MV-4-11 (cell line): ENCODE measurements at regions not wholly inside any gene's neighbourhood (a gene's known extent, or its start where the extent isn't known, plus 50 kb on each side); places are given as distances from the start of the nearest gene placed in this dataset.

Source experiments
- DNase-seq: peaks from one replicate; lab custom pipeline; 2025; lab: John Stamatoyannopoulos, UW

- DNase-seq = peak; percentile 58
These were observed 452.0 kb downstream of the ARL4A start for GRCh38 chr7:13139436-13139835.

DNA sequence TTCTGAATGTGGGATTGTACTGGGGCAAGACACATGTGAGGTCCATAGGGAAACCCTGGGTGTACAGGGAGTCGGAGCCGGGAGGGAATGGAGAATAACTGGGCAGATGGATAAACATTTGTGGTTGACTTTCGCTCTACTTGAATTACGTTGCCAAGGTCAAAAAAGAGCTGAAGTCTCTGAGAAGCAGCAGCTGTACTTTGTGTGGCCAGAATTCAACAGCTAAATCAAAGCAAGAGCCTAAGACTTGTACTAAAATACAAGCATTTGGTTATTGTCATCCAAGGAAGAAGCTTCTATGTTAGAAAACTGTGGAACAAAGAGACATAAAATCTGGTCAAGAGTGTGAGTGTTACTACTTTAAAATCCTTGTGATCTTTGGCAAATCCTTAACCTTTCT is 457.2 kb downstream of the ARL4A start:
- DNase-seq = no peak

- DNase-seq = no peak
These were observed 461.1 kb downstream of the ARL4A start for GRCh38 chr7:13148548-13148947.

- DNase-seq = peak; percentile 61
These were observed 464.5 kb downstream of the ARL4A start for GRCh38 chr7:13151978-13152377.

- DNase-seq = no peak
These were observed 465.3 kb downstream of the ARL4A start for GRCh38 chr7:13152755-13153154.

DNA sequence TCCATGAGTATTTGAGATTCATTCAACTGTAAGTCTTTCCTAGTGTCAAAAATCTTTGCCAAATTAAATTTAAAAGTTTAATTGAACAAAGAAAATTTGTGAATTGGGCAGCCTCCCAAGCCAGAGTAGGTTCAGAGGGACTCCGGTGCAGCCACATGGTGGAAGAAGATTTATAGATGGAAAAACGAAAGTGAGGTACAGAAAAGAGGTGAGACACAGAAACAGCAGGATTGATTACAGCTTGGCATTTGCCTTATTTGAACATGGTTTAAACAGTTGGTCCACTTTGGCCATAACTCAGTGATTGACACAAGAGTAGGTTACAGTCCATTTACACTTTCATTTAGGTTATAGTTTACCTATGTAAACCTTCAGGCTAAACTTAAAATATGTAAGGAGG is 465.8 kb downstream of the ARL4A start:
- no peak for DNase-seq

DNA sequence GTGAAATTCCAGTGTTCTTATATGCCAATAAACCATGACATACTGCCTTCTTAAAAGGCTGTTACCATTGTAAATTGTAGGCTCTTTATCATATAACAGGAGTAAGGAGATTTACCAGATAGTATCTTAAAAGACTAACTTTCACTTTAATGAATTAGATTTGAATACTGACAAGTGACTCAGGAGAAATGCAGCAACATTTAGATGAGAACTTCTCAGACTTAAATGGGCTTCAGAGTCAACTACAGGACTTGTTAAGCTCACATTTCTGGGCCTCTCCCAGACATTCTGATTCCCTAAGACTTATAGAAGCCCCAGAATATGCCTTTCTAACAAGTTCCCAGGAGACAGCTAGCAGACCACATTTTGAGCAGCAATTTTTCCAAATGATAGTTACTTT is 466.3 kb downstream of the ARL4A start:
- DNase-seq = no peak

GRCh38 chr7:13155188-13155587 is 467.8 kb downstream of the ARL4A start:
- no peak for DNase-seq

DNA sequence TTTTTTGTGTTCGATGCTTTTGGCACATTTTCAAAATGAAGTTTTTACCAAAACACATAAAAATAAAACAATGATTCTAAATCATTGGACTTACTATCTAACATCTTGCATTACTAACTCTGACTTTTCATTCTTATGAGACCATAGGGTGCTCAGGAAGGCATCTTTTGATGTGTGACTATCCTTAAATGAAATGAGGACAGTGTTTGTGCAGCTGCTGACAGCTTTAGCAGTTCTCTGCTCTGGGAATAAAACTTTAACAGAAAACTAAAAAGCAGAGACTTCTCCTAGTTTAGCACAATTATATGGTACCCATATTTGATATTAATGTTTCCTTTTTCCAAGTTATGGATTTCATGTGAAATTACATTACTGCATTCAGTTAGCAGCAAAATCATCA is 471.6 kb downstream of the ARL4A start:
- no peak for DNase-seq

- peak; percentile 1 for DNase-seq
These were observed 472.2 kb downstream of the ARL4A start for GRCh38 chr7:13159467-13160184.

DNA sequence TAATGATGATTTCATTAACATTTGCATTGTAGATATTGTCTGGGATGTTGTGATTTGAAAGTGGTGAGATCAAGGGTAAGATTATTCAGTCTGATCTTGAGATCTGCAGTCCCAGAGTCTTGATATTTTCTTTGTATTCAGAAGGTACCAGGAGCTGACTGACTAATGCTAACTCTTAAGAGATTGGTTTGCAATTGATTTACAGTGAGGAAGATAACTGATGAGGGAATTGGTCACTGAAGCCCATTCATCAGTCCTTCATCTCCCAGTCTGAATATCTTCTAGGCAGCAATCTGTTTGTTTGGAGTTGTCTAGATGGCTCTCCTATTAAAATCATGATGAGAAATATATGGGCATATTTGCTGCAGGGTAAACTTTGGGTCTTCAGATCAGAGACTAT is 473.7 kb downstream of the ARL4A start:
- no peak for DNase-seq

DNA sequence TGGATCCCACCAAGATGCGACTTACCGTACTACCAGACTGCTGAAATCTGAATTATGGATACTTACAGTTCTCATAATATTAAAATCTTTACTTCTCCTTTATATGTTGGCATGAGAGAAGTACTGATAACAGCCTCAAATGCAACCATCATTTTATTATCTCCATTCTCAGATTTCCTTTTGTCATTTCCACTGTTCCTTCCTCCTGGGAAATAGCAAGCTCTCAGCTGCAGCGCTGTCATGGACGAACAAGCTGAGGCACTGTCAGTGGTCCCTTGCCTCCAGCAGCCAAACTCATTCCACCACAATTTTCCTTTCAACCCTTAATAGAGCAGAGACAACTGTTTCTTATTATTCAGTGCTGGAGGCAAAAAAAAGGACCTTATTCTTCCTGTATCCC is 478.4 kb downstream of the ARL4A start:
- DNase-seq = no peak

GRCh38 chr7:13166801-13167200 is 479.4 kb downstream of the ARL4A start:
- DNase-seq = no peak

GRCh38 chr7:13169356-13169755 is 481.9 kb downstream of the ARL4A start:
- DNase-seq = no peak

GRCh38 chr7:13174991-13175390 is 487.6 kb downstream of the ARL4A start:
- no peak for DNase-seq

- DNase-seq = peak; percentile 2
These were observed 491.7 kb downstream of the ARL4A start for GRCh38 chr7:13179011-13179582.

GRCh38 chr7:13179775-13180523 is 492.5 kb downstream of the ARL4A start:
- DNase-seq = no peak

DNA sequence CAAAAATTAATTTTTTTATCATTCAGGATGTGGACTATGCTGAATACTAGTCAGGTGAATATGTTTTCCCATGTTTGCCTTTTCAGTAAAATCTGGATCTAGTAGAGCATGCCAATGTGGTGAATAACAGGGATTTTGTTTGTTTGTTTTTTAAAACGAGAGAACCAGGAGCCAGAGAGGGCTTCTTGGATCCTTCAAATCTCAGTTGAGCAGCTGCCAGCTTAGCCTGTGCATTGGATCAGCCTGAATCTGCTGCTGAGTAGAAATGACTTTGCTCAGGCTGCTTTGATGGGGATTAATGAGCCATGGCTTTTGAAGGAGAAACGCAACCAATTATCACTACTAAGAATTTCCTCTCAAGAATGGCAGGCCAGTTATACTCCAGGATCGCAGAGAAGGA is 493.8 kb downstream of the ARL4A start:
- no peak for DNase-seq

GRCh38 chr7:13185139-13185538 is 497.7 kb downstream of the ARL4A start:
- DNase-seq = no peak

- DNase-seq = no peak
These were observed 500.9 kb downstream of the ARL4A start for GRCh38 chr7:13188236-13188805.

GRCh38 chr7:13188922-13189321 is 501.5 kb downstream of the ARL4A start:
- no peak for DNase-seq

- DNase-seq = no peak
These were observed 502.2 kb downstream of the ARL4A start for GRCh38 chr7:13189668-13190067.

GRCh38 chr7:13197501-13197900 is 510.1 kb downstream of the ARL4A start:
- DNase-seq = no peak
